Activated CD8-positive, alpha-beta memory T cell treated with anti-CD3 and anti-CD28 coated beads, Interleukin-2, amount 50 U/mL, for 1 hour (primary cell): ENCODE measurements at regions not wholly inside any gene's neighbourhood (a gene's known extent, or its start where the extent isn't known, plus 50 kb on each side); places are given as distances from the start of the nearest gene placed in this dataset.

ENCODE experiments used
- DNase-seq: peaks from one replicate; pipeline ENCODE4 v3.0.0-alpha.2; 2020; ENCODE audit errors: extremely low read depth

- no peak for DNase-seq
Measured at GRCh38 chr2:180208841-180209240, 201.7 kb upstream of the CWC22 start.

GRCh38 chr2:180205621-180206235, 198.6 kb upstream of the CWC22 start:
- DNase-seq: no peak

GRCh38 chr2:180203972-180204371, 196.9 kb upstream of the CWC22 start:
- DNase-seq: no peak

- DNase-seq: no peak
Measured at GRCh38 chr2:180202467-180202951, 195.4 kb upstream of the CWC22 start.

GRCh38 chr2:180196419-180196977, 189.4 kb upstream of the CWC22 start:
- DNase-seq: no peak

GRCh38 chr2:180195847-180196246, 188.8 kb upstream of the CWC22 start:
- DNase-seq: no peak

- DNase-seq: no peak
Measured at GRCh38 chr2:180191432-180192124, 184.5 kb upstream of the CWC22 start.

GRCh38 chr2:180190851-180191250, 183.8 kb upstream of the CWC22 start:
- no peak for DNase-seq

- no peak for DNase-seq
Measured at GRCh38 chr2:180187611-180188010, 180.5 kb upstream of the CWC22 start.

GRCh38 chr2:180184506-180184905, 177.4 kb upstream of the CWC22 start:
- DNase-seq: no peak

- DNase-seq: no peak
Measured at GRCh38 chr2:180180511-180180910, 173.4 kb upstream of the CWC22 start.

- no peak for DNase-seq
Measured at GRCh38 chr2:180177534-180177933, 170.4 kb upstream of the CWC22 start.

- no peak for DNase-seq
Measured at GRCh38 chr2:180175736-180176135, 168.6 kb upstream of the CWC22 start.

- no peak for DNase-seq
Measured at GRCh38 chr2:180174580-180174979, 167.5 kb upstream of the CWC22 start.

- no peak for DNase-seq
Measured at GRCh38 chr2:180169474-180169873, 162.4 kb upstream of the CWC22 start.

GRCh38 chr2:180161415-180161814, 154.3 kb upstream of the CWC22 start:
- DNase-seq: no peak

GRCh38 chr2:180159921-180160320, 152.8 kb upstream of the CWC22 start:
- DNase-seq: no peak

- no peak for DNase-seq
Measured at GRCh38 chr2:180158961-180159360, 151.9 kb upstream of the CWC22 start.

- no peak for DNase-seq
Measured at GRCh38 chr2:180156651-180157050, 149.6 kb upstream of the CWC22 start.

- no peak for DNase-seq
Measured at GRCh38 chr2:180150606-180151005, 143.5 kb upstream of the CWC22 start.

GRCh38 chr2:180146541-180146940, 139.4 kb upstream of the CWC22 start:
- DNase-seq: no peak

- no peak for DNase-seq
Measured at GRCh38 chr2:180146114-180146513, 139.0 kb upstream of the CWC22 start.

GRCh38 chr2:180145163-180145562, 138.1 kb upstream of the CWC22 start:
- no peak for DNase-seq
